Astrocyte (in vitro differentiated cells and primary cell): ENCODE measurements at regions not wholly inside any gene's neighbourhood (a gene's known extent, or its start where the extent isn't known, plus 50 kb on each side); places are given as distances from the start of the nearest gene placed in this dataset.

Source experiments
- CTCF ChIP-seq: IDR thresholded peaks from 2 replicates; pipeline ENCODE4 v1.5.1; 2011; ENCODE audit warnings: low read depth, mild to moderate bottlenecking, inconsistent platforms, low read length, moderate library complexity; ENCODE audit not compliant: insufficient read depth
- EZH2 ChIP-seq: IDR thresholded peaks from 2 replicates; pipeline ENCODE4 v1.6.1; 2012; ENCODE audit warnings: mild to moderate bottlenecking, low read length, inconsistent platforms; ENCODE audit not compliant: insufficient read depth

- TF ChIP-seq CTCF (no peak), EZH2 (no peak)
These were observed 183.7 kb upstream of the LMCD1 start for GRCh38 chr3:8317661-8318649.
